Fibroblast of lung (primary cell): ENCODE measurements at regions not wholly inside any gene's neighbourhood (a gene's known extent, or its start where the extent isn't known, plus 50 kb on each side); places are given as distances from the start of the nearest gene placed in this dataset.

Experiments
- EZH2 ChIP-seq: IDR thresholded peaks from 2 replicates; pipeline ENCODE4 v1.5.1; 2012; ENCODE audit warnings: low read length, control low read depth, mild to moderate bottlenecking; ENCODE audit errors: missing control alignments
- TF ChIP-seq, protein P1 (sequence below), 2 donors: IDR thresholded peaks in 1 of 2; conservative IDR thresholded peaks in 1 of 2; 1 replicate in 1 of 2; 2 replicates in 1 of 2; pipeline ENCODE4 v1.5.1; 2011 to 2012; ENCODE audit warnings: low read length in 2 of 2, control low read depth in 1 of 2, inconsistent platforms in 1 of 2, low read depth in 1 of 2, mild to moderate bottlenecking in 1 of 2

DNA sequence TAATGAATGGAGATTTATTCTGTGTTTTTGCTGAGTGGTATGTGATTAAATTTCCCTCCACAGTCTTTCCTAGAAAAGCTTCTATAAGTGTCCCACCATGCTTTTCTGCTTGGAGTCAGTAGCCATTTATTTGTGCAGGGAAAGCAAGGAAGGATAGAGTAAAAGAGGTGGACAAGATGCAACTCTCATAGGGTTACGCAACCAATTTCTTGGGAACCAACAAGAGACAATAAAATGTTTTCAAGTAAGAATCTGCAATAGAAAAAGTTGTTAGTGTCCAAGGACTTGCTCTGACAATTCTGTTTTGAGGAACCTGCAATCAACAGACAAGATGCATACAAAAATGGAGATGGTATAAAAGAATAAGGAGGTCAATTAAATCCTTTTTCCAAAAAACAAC is 153.8 kb upstream of the MITF start:
- TF ChIP-seq, protein P1, sequence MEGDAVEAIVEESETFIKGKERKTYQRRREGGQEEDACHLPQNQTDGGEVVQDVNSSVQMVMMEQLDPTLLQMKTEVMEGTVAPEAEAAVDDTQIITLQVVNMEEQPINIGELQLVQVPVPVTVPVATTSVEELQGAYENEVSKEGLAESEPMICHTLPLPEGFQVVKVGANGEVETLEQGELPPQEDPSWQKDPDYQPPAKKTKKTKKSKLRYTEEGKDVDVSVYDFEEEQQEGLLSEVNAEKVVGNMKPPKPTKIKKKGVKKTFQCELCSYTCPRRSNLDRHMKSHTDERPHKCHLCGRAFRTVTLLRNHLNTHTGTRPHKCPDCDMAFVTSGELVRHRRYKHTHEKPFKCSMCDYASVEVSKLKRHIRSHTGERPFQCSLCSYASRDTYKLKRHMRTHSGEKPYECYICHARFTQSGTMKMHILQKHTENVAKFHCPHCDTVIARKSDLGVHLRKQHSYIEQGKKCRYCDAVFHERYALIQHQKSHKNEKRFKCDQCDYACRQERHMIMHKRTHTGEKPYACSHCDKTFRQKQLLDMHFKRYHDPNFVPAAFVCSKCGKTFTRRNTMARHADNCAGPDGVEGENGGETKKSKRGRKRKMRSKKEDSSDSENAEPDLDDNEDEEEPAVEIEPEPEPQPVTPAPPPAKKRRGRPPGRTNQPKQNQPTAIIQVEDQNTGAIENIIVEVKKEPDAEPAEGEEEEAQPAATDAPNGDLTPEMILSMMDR (conservative IDR thresholded peaks at IDR 0.05 in 1 of 2, IDR thresholded peaks at IDR 0.05 in 1 of 2; ENCODE audit: low read depth in 1 of 2, low read length in 2 of 2) = no peak
- TF ChIP-seq EZH2 = no peak
